HFF-Myc (cell line): ENCODE measurements at regions not wholly inside any gene's neighbourhood (a gene's known extent, or its start where the extent isn't known, plus 50 kb on each side); places are given as distances from the start of the nearest gene placed in this dataset.

ENCODE experiments used
- DNase-seq: peaks from one replicate; pipeline ENCODE4 v3.0.0-alpha.2; 2011; ENCODE audit warnings: low read depth; ENCODE audit errors: extremely low read depth
- H3K4me3 ChIP-seq: replicated peaks from 2 replicates; pipeline ENCODE4 v1.5.1; 2011; ENCODE audit warnings: low read depth, mild to moderate bottlenecking, control low read depth, low read length
- TF ChIP-seq, protein P1 (sequence below): IDR thresholded peaks from 2 replicates; pipeline ENCODE4 v1.5.1; 2012; ENCODE audit warnings: mild to moderate bottlenecking, low read depth, low read length, control low read depth; ENCODE audit errors: missing control alignments

DNA sequence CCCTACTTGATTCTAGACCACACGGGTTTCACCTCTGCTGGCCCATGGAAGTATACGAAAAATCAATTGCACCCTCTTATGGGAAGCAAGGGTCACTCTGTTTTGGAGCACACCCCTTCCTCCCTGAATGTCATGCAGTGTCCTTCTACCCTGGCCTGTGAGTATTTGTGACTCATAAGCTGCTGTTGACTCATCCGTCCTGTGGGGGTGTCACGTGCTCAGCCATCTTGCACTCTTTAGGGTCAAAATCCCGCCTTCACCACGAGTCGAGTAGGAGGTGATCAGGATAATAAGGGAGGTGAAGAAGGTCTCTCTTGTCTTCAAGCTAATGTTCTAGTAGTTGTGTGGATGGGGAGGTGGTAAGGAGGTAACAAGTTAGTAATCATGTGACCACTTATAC is 341.0 kb upstream of the EEF2KMT start:
- no peak overlapping the region for H3K4me3 ChIP-seq
- TF ChIP-seq, protein P1, sequence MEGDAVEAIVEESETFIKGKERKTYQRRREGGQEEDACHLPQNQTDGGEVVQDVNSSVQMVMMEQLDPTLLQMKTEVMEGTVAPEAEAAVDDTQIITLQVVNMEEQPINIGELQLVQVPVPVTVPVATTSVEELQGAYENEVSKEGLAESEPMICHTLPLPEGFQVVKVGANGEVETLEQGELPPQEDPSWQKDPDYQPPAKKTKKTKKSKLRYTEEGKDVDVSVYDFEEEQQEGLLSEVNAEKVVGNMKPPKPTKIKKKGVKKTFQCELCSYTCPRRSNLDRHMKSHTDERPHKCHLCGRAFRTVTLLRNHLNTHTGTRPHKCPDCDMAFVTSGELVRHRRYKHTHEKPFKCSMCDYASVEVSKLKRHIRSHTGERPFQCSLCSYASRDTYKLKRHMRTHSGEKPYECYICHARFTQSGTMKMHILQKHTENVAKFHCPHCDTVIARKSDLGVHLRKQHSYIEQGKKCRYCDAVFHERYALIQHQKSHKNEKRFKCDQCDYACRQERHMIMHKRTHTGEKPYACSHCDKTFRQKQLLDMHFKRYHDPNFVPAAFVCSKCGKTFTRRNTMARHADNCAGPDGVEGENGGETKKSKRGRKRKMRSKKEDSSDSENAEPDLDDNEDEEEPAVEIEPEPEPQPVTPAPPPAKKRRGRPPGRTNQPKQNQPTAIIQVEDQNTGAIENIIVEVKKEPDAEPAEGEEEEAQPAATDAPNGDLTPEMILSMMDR = no peak
- no peak for DNase-seq

GRCh38 chr16:5433587-5433986 is 336.0 kb upstream of the EEF2KMT start:
- TF ChIP-seq, protein P1 = no peak
- H3K4me3 ChIP-seq = no peak overlapping the region
- DNase-seq = no peak

DNA sequence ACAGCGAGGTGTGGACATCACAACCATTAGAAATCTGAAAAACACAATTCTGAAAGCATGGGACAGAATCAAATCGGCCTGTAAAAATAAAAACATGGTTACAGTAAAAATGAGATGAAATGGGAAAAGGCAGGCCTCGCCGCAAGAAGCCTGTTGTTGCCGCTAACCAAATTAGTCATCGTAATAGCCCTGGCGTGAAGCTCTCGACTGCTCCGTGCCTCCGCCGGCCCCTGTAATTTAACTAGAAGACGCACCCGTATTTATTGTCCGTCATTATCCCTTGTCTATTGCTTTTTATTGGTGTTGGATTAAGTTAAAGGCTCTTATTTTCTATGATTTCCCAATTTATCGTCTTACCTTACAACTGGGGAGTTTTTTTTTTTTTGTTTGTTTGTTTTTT is 334.6 kb upstream of the EEF2KMT start:
- TF ChIP-seq, protein P1 = no peak
- DNase-seq = no peak
- no peak overlapping the region for H3K4me3 ChIP-seq

DNA sequence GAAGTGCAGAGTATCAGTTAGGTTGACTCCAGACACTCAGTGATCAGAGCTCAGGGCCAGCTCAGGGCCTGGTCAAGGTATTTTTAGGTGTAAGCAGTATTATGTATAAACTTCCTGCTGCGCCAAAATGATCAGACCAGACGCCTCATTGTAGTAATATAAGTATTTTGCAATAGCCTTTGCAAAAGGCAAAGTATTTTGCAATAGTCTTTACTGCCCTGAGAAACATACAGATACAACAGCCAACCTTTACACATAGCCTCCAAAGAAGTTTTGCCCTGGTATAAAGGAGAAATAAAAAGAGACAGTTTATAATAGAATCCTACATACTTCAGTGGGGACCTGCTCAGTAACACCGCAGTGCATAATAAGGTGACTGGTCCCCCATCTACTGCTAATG is 333.0 kb upstream of the EEF2KMT start:
- H3K4me3 ChIP-seq = no peak overlapping the region
- no peak for DNase-seq
- TF ChIP-seq, protein P1 = no peak

GRCh38 chr16:5428932-5429331 is 331.3 kb upstream of the EEF2KMT start:
- no peak for DNase-seq
- TF ChIP-seq, protein P1 = no peak
- H3K4me3 ChIP-seq = no peak overlapping the region

- DNase-seq = no peak
- TF ChIP-seq, protein P1 = no peak
Measured at GRCh38 chr16:5427571-5427970, 330.0 kb upstream of the EEF2KMT start.

More at GRCh38 chr16:5427571-5427970, 330.0 kb upstream of the EEF2KMT start:
- H3K4me3 ChIP-seq = no peak overlapping the region
